Keratinocyte (primary cell): ENCODE measurements at regions not wholly inside any gene's neighbourhood (a gene's known extent, or its start where the extent isn't known, plus 50 kb on each side); places are given as distances from the start of the nearest gene placed in this dataset.

Source experiments
- DNase-seq: peaks from one replicate; pipeline ENCODE4 v3.0.0-alpha.2; 2011; ENCODE audit warnings: low read depth, missing footprints, low spot score
- FAIRE-seq: peaks from 2 replicates; lab custom pipeline; 2011; peaks lifted over from hg19 to GRCh38; lab: Jason Lieb, UNC
- H2AFZ ChIP-seq: 2 replicates; pipeline ENCODE4 v1.6.0; 2012; ENCODE audit warnings: low read length, control low read depth, inconsistent platforms; ENCODE audit not compliant: control insufficient read depth
- H3K27ac ChIP-seq: 2 replicates; pipeline ENCODE4 v1.5.1; 2011; ENCODE audit warnings: low read length; ENCODE audit not compliant: control insufficient read depth, insufficient read depth
- H3K27me3 ChIP-seq: 3 replicates; pipeline ENCODE4 v1.6.0; 2011; ENCODE audit warnings: low read length; ENCODE audit not compliant: control insufficient read depth, insufficient read depth; ENCODE audit errors: extremely low read depth
- H3K36me3 ChIP-seq, 2 experiments: 2 replicates in 1 of 2; 3 replicates in 1 of 2; pipeline ENCODE4 v1.5.1; 2011; ENCODE audit warnings: low read length in 2 of 2, mild to moderate bottlenecking in 1 of 2; ENCODE audit not compliant: control insufficient read depth in 2 of 2, insufficient read depth in 2 of 2; ENCODE audit errors: extremely low read depth in 1 of 2
- H3K4me1 ChIP-seq: 3 replicates; pipeline ENCODE4 v1.5.1; 2011; ENCODE audit warnings: low read length; ENCODE audit not compliant: control insufficient read depth, insufficient read depth; ENCODE audit errors: extremely low read depth
- H3K4me2 ChIP-seq: 3 replicates; pipeline ENCODE4 v1.6.0; 2011; ENCODE audit warnings: low read depth, low read length; ENCODE audit not compliant: control insufficient read depth, insufficient read depth; ENCODE audit errors: extremely low read depth
- H3K4me3 ChIP-seq, 3 experiments: fragments of 200-600 bp in 1 of 3; sonication (generic) in 1 of 3; 2 replicates in 2 of 3; 3 replicates in 1 of 3; pipeline ENCODE4 v1.5.1; 2011 to 2016; ENCODE audit warnings: low read length in 3 of 3, mild to moderate bottlenecking in 3 of 3, control low read depth in 2 of 3, inconsistent platforms in 1 of 3, low read depth in 1 of 3, mixed read lengths in 1 of 3, mixed run types in 1 of 3, moderate library complexity in 1 of 3; ENCODE audit not compliant: control insufficient read depth in 2 of 3, insufficient read depth in 2 of 3; ENCODE audit errors: extremely low read depth in 1 of 3
- H3K79me2 ChIP-seq: 2 replicates; pipeline ENCODE4 v1.6.0; 2012; ENCODE audit warnings: low read length; ENCODE audit not compliant: control insufficient read depth, insufficient read depth
- H3K9ac ChIP-seq: 3 replicates; pipeline ENCODE4 v1.6.0; 2011; ENCODE audit warnings: low read length; ENCODE audit not compliant: control insufficient read depth, insufficient read depth; ENCODE audit errors: extremely low read depth
- H3K9me1 ChIP-seq: 3 replicates; pipeline ENCODE4 v1.6.0; 2011; ENCODE audit warnings: low read length; ENCODE audit not compliant: control insufficient read depth, insufficient read depth; ENCODE audit errors: extremely low read depth
- H3K9me3 ChIP-seq: 2 replicates; pipeline ENCODE4 v1.5.1; 2012; ENCODE audit warnings: low read depth, low read length; ENCODE audit not compliant: control insufficient read depth
- H4K20me1 ChIP-seq: 3 replicates; pipeline ENCODE4 v1.6.0; 2011; ENCODE audit warnings: low read length; ENCODE audit not compliant: control insufficient read depth, insufficient read depth; ENCODE audit errors: extremely low read depth
- EZH2 ChIP-seq: IDR thresholded peaks from one replicate; pipeline ENCODE4 v1.6.1; 2012; ENCODE audit warnings: inconsistent platforms, mild to moderate bottlenecking, low read length, moderate library complexity
- dilution Hi-C: fragments of 300-500 bp; cut with MboI; formaldehyde crosslinking; loops from one replicate; pipeline ENCODE4 v1.7.0; 2020; ENCODE audit warnings: low sequenced_read_pairs; ENCODE audit not compliant: extremely low pct_ligation_motif_present
- TF ChIP-seq, protein P1 (sequence below), 3 experiments: IDR thresholded peaks in 1 of 3; conservative IDR thresholded peaks in 1 of 3; optimal IDR thresholded peaks in 1 of 3; 2 replicates in 2 of 3; 3 replicates in 1 of 3; pipeline versions ENCODE3 to v1.5.1; 2011; ENCODE audit warnings: low read length in 3 of 3, mild to moderate bottlenecking in 3 of 3, moderate library complexity in 2 of 3, control low read depth in 1 of 3, inconsistent platforms in 1 of 3; ENCODE audit not compliant: insufficient read depth in 2 of 3; ENCODE audit errors: extremely low read depth in 1 of 3

DNA sequence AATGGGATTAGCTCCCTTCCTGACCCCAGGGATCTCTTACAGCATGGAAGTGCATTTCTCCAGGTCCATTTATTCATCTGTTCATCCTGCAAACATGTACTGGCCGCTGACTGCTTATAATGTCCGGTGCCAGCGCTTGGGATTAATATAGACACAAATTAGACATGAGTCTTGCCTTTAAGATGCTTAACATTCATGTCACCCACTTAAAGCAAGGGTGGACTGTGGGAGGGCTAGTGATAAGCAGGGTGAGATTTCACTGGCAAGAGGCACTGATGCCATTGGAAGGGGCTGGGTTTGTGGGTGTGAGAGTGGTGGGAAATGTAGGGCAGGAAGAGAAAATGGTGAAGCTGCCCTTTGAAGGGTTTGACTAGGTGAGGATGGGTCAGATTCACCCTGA is 92.2 kb upstream of the MPHOSPH6 start:
- Histone ChIP-seq H3K27me3 (peaks cover 16% of the 10 kb centered on the region), H3K9ac (no peak overlapping the region), H3K36me3 (no peaks in the 10 kb centered on the region), H3K27ac (no peak overlapping the region), H3K4me3 (no peak overlapping the region), H3K9me3 (no peaks in the 10 kb centered on the region), H3K4me1 (no peaks in the 10 kb centered on the region), H3K79me2 (no peaks in the 10 kb centered on the region), H3K4me2 (no peak overlapping the region), H4K20me1 (no peaks in the 10 kb centered on the region), H3K9me1 (no peaks in the 10 kb centered on the region), H2AFZ (no peak overlapping the region)
- dilution Hi-C loops, result no loop called here
- no peak for DNase-seq
- no peak for FAIRE-seq
- TF ChIP-seq, protein P1, sequence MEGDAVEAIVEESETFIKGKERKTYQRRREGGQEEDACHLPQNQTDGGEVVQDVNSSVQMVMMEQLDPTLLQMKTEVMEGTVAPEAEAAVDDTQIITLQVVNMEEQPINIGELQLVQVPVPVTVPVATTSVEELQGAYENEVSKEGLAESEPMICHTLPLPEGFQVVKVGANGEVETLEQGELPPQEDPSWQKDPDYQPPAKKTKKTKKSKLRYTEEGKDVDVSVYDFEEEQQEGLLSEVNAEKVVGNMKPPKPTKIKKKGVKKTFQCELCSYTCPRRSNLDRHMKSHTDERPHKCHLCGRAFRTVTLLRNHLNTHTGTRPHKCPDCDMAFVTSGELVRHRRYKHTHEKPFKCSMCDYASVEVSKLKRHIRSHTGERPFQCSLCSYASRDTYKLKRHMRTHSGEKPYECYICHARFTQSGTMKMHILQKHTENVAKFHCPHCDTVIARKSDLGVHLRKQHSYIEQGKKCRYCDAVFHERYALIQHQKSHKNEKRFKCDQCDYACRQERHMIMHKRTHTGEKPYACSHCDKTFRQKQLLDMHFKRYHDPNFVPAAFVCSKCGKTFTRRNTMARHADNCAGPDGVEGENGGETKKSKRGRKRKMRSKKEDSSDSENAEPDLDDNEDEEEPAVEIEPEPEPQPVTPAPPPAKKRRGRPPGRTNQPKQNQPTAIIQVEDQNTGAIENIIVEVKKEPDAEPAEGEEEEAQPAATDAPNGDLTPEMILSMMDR (optimal IDR thresholded peaks at IDR 0.05 in 1 of 3, IDR thresholded peaks at IDR 0.05 in 1 of 3, conservative IDR thresholded peaks at IDR 0.05 in 1 of 3; ENCODE audit: extremely low read depth in 1 of 3, insufficient read depth in 2 of 3, low read length in 3 of 3), result no peak
- TF ChIP-seq EZH2, result no peak

DNA sequence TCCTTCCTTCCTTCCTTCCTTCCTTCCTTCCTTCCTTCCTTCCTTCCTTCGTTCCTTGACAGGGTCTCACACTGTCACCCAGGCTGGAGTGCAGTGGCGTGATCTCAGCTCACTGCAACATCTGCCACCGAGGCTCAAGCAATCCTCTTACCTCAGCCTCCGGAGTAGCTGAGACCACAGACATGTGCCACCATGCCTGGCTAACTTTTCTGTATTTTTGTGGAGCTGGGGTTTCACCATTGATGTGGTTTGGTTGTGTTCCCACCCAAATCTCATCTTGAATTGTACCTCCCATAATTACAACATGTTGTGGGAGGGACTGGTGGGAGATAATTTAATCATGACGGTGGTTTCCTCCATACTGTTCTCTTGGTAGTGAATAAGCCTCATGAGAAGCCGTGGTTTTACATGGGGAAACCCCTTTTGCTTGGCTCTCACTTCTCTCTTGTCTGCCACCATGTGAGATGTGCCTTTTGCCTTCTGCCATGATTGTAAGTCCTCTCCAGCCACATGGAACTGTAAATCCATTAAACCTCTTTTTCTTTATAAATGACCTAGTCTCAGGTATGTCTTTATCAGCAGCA is 90.3 kb upstream of the MPHOSPH6 start:
- FAIRE-seq (no peak), DNase-seq (no peak)
- no peaks in the 10 kb centered on the region for H3K9me1 ChIP-seq
- no peak for TF ChIP-seq EZH2
- TF ChIP-seq, protein P1 (optimal IDR thresholded peaks at IDR 0.05 in 1 of 3, IDR thresholded peaks at IDR 0.05 in 1 of 3, conservative IDR thresholded peaks at IDR 0.05 in 1 of 3; ENCODE audit: extremely low read depth in 1 of 3, insufficient read depth in 2 of 3, low read length in 3 of 3), result no peak
- peaks cover 16% of the 10 kb centered on the region for H3K27me3 ChIP-seq
- no peak overlapping the region for H3K27ac ChIP-seq
- H2AFZ ChIP-seq, result no peak overlapping the region
- H4K20me1 ChIP-seq, result no peaks in the 10 kb centered on the region
- no peak overlapping the region for H3K9ac ChIP-seq
- dilution Hi-C loops, result no loop called here
- H3K36me3 ChIP-seq, result no peaks in the 10 kb centered on the region
- H3K4me1 ChIP-seq, result no peaks in the 10 kb centered on the region
- no peaks in the 10 kb centered on the region for H3K79me2 ChIP-seq
- no peak overlapping the region for H3K4me3 ChIP-seq
- H3K9me3 ChIP-seq, result no peaks in the 10 kb centered on the region
- no peak overlapping the region for H3K4me2 ChIP-seq
